Stimulated activated CD8-positive, alpha-beta memory T cell treated with anti-CD3 and anti-CD28 coated beads, Interleukin-12 subunit alpha, Interleukin-12 subunit beta, amount 100 ng/mL, for 24 hours (primary cell): ENCODE measurements at regions not wholly inside any gene's neighbourhood (a gene's known extent, or its start where the extent isn't known, plus 50 kb on each side); places are given as distances from the start of the nearest gene placed in this dataset.
"Not testable (repeated sequence)": the region's sequence is repeated elsewhere in the genome, so short reads cannot be mapped to it uniquely, and the experiment has no call there.

Experiments
- DNase-seq: peaks from one replicate; pipeline ENCODE4 v3.0.0-alpha.2; 2020; ENCODE audit errors: extremely low read depth

DNA sequence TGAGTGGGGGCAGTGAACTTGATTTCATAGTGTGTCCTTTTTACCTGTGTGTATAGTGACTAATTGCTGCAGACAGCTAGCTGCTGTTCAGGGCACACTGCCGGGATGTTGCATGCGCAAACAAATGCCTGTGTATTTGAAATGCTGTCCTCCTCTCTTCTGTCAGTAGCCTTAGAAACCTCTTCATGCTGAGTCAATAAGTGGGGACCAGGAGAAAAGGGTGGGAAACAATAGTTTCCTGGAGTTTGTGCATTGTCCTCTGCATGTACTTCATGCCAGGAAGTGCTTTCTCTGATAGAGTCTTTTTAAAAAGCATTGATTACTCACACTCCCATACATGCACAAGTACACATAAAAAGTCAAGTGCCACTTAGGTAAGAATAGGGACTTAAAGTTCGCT, 1183.7 kb upstream of the CELF2 start:
- DNase-seq: no peak

DNA sequence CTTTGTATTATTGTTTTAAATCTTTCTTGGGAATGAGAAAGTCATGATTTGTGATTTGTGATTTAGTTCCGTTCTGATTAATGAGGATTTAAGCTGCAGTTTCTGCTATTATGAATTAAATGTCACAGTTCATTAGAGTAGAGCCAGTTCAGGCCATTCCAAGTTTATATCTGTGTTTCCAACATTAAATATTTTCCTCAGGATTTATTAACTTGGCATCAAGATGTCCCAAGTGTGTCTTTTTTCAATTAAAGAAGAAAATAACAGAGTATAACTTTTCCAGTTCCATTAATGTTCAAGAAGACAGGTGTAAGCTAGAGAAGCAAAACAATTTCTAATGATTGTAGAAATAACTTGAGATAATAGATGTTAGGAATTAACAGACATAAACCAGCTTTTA, 1183.2 kb upstream of the CELF2 start:
- DNase-seq: no peak

DNA sequence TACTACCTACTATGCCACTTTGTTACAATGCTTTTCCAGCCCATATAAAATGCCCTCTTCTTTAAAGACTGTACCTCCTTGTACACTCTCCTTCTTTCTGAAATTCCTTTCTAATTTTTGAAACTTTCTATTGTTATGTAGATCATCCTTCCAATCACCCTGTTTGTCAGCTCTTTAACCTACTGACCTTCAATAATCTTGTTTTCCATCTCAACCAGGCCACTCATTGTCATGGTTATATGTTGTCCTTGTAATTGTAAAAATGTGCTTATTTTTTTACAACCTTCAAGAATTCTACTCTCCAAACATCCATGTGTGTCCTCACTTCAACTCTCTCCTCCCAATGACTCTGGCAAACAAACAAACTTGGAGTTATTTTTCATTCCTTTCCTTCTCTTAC, 1172.6 kb upstream of the CELF2 start:
- no peak for DNase-seq

DNA sequence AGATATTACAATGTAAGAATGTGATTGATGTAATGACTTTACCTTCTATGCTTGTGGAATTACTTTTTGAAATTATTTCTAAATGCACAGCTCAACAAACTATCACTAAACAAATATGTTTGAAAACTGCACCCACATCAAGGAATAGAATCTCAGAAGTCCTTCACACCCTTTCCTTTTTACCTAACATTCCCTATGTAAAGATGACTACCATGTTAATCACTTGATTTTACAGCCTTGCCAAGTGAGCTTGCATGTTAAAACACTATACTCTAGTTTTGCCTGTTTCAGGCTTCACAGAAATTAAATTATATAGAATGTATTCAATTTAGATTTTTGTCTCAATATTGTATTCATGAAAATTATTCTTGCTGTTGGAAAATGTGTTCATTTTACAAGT, 1169.4 kb upstream of the CELF2 start:
- no peak for DNase-seq

DNA sequence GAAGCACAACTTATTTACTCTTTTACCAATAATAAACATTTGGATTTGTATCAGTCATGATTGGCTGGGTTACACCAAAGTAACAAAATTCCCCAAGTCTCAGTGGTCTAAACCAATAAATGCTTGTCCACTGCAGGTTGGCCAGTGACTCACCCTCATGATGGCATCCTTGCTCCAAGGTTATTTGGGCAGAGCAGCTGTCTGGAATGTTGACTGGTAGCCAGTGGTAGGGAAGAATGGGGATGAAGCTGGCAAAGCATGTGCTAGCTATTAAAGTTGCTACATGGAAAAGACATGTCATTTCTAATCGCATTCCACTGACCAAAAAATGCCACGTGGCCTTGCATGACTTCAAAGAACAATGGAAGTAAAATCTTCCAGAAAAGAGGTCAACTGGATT, 1168.7 kb upstream of the CELF2 start:
- no peak for DNase-seq

DNA sequence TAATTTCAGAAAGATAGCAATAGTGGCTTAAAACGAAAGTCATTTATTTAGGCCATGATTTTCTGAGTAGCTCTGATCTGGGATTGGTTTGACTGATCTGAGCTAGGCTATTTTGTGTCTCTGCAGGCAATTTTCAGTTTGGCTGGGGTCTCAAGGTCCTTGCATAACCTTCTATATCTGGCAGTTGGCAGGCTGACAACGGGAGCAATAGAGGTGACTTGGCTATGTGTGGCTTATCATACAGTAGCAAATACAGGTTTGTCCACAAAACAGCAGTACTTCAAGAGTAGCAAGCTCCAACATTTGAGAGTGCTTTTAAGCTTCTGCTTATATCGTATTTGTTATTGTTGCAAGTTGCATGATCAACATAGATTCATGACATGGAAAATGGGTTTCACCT, 1167.3 kb upstream of the CELF2 start:
- DNase-seq: no peak

DNA sequence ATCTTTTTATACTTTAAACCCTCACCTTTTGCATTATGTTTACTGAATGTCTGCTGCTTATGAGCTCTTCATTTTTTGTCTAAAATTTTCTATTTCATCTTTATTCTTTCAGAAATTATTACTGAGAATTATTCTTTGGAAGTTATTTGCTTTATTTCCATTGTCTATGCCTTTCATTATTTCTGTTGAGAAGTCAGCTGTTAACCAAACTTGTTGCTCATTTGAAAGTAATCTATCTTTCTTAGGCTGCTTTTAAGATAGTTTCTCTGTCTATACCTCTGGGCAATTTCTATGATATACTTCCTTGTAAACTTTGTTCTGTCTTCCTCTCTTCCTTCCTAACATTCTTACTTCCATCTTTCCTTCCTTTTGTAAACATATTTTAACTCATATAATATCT, 1165.9 kb upstream of the CELF2 start:
- DNase-seq: no peak

DNA sequence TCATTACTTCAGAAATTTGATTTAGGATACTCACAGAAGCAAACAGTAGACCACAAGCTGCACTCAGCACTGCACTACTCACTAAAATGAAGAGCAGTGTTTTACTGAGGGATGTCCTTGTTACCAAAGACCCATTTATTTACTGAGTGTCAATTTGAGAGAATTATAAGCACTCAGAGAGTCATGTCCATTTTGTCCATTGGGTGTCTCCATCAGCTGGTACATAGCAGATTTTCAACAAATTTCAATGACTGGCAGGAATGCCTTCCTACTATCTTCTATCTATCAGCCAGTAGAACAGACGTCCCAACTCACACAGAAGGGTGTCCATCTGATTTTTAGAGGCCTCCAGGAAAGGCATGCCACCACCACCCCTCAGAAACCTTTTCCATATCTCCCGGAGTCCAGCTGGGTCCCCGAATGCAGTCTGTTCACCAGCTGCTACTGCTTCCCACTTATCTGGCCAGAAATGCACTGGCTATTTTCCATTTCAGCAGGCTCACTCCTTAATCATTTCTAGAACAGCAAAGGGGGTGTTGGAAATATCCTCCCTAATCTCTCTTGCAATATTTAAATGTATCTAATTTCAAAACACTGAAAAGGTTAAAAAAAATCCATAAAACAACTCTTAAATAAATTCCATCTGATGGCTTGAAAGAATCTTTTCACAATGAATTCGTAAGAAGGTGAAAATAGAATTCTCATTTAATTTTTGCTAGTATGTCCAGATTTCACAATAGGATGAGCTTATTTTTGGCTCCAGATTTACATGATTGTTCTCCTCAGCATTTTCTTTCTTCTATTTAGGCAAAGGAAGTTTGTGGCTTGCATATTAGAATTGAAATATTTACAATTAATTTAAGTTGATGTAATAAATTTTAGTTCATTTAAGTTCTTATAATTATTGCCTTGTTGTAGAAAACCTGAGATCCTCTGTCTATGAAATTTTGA, 1164.0 kb upstream of the CELF2 start:
- DNase-seq: no peak

DNA sequence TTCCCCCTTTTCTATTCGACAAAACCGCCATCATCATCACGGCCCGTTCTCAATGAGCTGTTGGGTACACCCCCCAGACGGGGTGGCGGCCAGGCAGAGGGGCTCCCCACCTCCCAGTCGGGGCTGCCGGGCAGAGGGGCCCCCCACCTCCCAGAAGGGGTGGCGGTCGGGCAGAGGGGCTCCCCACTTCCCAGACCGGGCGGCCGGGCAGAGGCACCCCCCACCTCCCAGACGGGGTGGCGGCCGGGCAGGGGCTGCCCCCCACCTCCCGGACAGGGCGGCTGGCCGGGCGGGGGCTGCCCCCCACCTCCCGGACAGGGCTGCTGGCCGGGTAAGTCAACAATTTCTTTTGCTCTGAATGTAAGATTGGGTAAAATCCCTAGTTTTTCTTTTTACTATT, 1162.2 kb upstream of the CELF2 start:
- not testable (repeated sequence) for DNase-seq

DNA sequence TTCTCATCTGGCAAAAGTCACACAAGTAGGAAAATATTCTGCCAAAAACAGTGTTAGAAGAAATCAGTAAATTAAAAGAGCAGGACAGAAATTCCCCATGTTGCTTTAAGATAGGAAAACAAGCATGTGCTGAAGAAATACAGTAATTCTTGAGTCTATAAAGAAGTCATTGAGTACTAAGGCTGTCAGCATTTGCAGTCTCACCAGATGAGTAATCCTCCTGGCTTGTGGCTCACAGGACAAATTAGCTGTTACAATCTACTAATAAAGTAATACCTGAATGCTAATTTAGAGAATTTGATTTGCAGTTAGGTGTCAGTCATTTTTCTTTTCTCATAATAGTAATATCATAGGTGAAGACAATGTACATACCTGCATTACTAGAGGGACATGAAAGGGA, 1158.9 kb upstream of the CELF2 start:
- DNase-seq: no peak

DNA sequence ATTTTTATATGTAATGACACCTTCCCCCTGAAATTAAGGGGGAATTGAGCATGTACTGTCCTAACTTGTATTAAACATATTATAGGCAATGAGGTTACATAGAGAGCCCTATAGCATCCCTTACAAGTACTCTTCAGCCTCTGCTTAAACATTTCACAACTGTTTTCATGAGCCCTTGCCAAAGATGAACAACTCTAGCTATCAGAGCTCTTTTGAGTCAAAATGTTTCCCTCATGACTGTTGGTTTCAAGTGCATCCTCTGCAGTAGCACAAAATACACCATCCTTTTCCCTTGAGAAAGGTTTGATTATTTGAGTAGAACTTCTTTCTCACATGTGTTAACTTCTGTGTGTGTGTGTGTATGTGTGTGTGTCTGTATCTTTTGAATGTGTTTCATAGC, 1157.6 kb upstream of the CELF2 start:
- no peak for DNase-seq

DNA sequence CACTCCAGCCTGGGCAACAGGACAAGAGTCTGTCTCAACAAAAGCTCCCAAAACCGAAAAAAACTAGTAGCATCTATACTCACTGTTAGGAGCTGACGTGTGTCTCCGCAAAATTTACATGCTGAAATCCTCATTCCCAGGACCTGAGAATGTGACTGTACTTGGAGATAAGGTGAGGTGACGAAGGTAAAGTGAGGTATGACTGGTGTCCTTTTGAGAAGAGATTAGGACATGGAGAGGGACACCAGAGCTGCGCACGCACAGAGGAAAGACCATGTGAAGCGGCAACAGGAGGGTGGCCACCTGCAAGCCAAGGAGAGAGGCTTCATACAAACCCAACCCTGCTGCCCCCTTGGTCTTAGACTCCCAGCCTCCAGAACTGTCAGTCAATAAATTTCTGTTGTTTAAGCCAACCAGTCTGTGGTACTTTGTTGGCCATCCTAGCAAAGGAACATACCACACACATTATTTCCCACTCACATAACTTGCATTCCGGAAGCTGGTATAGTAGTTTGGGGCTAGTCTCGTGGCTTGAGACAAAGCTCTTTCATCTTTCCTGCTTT, 1154.0 kb upstream of the CELF2 start:
- DNase-seq: no peak

DNA sequence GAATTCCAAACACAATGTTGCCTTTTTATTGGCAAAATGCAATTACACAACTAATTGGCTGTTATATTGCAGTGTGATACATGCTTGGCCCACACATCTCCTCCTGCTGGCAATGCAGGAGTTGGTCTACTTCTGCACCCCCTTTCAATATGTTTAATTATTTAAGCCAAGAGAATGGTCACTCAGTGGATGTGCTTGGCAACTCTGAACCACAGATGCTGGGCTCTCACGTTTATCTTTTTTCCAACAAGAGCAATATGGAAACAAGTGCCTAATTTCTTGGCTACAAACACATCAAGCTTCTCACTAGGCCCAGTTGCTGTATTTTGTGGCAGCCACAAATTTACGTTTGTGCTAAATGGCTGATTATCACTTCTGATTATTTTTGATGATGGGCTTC, 1149.2 kb upstream of the CELF2 start:
- no peak for DNase-seq

DNA sequence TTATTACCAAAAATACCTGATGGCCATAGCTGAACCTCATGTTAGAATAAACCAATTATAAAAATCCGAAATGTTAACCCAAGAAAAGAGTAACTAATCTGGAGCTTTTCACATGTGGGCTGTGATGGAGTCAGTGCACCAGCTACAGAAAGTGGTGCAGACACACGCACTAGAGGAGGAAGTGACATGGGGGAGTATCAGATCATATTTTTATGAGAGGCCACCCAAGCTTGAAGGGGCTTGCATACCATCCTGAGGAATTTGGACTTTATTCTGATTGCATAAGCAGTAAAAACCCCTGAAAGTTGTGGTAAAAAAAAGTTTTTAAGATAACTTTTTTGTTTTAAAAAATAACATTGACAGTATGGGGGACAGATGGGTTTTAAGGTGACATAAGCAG, 1148.5 kb upstream of the CELF2 start:
- DNase-seq: no peak

DNA sequence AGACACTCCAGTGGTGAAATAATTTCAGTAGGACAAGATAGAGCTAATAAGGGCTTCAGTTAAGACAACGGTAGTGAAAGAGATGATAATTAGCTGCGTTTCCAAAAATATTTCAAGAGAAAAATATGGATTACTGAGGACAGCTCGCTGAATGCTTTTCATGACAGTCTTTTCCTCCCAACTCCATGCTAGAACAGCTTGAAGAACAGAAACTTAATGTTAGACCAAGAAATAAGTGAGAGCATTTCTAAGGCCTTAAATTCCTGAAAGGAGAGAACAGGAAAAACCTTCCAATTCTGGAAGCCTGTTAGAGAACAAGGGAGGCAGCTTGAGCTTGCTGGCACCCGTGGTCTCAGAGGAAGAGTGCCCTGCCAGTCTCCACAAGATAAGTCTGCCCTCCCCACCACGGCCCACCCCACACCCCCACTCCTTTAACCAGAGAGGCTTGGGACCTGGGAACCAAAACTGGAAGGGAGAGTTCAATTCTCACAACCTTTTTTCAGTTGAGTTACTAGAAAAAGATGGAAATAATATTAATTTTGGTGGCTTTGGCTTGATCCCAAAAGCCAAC, 1148.0 kb upstream of the CELF2 start:
- no peak for DNase-seq

DNA sequence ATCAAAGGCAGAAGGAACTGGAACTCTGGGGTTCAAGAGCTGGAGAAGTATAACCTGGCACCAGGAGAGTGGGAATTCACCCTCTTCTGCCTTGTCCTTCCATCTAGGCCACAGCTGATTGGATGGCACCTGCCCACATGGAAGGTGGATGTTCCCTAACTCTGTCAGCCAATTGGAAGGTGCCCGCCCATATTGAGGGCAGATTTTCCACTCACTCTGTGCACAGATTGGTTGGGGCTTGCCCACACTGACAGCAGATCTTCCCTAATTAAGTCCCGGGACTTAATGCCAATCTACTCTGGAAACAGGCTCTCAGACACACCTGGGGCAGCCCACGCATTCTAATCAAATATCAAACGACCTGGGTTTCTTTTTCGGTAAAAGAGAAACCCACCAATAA, 1142.3 kb upstream of the CELF2 start:
- DNase-seq: no peak

DNA sequence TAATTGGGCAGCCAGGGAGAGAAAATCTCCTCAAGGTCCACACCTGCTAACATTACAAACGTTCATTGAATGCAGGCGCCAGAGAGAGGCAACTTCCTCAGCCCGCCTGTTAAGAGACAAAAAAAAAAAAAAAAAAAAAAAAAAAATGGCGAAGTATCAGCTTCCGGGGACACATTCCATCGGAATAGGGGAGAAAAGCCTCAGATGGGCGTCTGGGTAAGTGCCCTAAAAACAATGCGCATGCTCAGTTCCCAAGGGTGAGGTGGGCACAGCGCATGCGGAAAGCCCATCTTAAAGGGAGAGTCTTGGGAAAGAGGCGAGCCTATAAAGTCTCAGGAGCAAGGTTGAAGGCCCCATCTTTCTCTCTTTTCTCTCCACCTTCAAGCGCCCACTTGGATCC, 1139.7 kb upstream of the CELF2 start:
- no peak for DNase-seq

DNA sequence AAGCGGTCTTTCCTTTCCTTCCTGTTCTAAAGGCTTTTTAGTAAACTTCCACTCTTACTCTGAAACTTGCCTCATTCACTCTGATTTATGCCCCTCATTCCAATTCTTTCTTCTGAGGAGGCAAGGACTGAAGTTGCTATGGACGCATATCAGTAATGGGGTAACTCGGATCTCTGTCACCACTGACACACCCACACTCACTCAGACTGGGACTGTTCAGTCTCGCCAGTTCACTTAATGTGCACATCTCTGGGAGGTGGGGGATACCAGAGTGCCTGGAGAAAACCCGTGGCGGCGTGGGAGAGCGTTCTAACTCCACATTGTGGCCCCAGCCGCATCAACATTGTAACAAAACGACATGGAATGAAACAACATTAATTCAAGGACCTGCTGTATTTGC, 1139.3 kb upstream of the CELF2 start:
- DNase-seq: no peak

DNA sequence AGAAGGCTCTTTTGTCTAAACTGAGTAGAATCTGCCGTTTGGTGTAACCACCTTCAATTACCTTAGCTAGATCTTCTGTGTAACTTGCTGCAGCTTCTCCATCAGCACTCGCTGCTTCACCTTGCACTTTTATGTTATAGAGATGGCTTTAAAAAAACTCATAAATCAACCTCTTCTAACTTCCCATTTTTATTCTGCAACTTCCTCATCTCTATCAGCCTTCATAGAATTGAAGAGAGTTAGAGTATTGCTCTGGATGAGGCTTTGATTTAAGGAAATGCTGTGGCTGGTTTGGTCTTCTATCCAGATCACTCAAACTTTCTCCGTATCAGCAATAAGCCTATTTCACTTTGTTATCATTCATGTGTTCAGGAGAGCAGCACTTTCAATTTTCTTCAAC, 1131.9 kb upstream of the CELF2 start:
- no peak for DNase-seq

DNA sequence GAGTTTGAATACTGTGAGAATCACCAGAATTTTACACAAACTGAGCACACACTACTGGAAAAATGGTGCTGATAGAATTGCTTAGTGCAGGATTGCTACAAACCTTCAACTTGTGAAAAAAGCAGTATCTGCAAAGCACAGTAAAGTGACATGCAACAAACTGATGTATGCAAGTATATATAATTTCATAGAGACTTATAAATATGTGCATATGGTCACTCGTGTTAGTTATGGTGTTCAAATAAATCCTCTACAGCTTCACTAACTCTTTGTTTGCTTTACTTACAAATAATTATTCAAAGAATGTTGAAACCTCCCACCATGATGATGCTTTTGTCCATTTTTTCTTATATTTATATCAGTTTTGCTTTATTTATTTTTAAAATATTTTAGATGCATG, 1130.9 kb upstream of the CELF2 start:
- no peak for DNase-seq

DNA sequence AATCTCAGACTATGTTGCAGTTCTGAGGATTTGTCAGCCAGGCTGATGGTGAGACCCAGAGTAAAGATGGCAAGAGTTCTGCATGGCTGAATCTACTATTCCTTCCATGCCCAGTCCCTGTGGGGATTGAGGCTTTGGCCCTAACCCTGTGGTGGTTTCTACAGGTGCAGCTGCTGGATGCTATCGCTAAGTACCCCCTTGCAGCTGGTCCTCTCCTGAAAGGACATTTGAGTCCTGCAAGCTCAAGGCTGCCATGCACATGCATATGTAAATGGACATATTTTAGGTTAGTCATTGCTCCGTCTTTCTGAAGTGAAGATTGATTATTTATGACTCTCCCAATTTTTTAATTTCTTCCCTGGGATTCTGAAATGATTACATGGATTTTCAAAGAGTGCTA, 1122.2 kb upstream of the CELF2 start:
- no peak for DNase-seq

DNA sequence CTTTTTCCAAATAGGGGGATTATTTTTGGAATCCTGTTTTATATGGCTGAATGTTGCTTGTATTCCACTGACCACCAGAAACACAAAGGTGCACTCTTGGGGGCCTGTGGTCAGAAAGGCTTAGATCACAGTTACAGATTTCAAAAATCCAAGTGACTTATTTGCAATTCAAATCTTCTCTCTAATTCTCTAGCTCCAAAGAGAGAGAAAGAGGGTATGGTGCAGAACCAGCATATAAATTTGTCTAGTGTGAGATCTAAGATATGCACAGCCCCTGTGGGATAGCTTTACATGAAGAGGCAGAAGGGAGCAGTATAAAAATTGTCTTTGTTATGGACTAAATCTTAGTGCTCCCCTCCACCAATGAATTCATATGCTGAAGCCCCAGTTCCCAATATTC, 1121.7 kb upstream of the CELF2 start:
- no peak for DNase-seq

DNA sequence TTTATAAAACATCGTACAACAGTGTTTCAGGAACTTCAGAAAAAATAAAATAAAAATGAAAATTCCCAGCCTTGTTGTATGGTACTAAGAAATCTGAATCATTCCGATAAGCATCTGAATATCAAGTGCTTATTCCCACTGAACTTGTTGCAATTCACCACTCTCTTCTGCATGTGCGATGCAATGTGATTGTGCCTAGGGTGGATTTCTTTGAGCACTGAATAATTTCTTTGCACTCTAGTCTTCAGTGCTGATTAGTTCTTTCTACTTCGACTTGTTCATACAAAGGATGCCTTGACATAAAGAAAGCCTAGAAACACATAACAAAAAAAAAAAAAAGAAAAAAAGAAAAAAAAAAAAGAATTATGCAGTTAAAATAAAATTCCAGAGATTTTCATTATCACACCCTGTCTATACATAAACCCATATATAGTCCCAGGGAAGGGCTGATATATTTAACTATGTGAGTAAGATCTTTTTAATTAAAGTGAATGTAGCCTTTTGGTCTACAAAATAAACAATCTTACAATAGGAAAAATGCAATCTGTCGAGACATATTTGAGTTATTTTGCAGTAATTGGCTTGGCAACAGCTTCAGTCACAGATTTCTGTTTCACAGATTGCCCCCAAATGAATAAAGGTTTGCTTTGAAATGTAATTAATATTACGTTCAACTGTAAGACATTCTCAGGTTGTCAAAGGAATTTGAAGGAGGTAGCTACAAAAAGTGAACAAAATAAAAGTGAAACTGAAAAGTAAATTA, 1118.9 kb upstream of the CELF2 start:
- DNase-seq: no peak
